ENCODE measurements at regions not wholly inside any gene's neighbourhood (a gene's known extent, or its start where the extent isn't known, plus 50 kb on each side); places are given as distances from the start of the nearest gene placed in this dataset.
"Not testable (repeated sequence)": the region's sequence is repeated elsewhere in the genome, so short reads cannot be mapped to it uniquely, and the experiment has no call there.

DNA sequence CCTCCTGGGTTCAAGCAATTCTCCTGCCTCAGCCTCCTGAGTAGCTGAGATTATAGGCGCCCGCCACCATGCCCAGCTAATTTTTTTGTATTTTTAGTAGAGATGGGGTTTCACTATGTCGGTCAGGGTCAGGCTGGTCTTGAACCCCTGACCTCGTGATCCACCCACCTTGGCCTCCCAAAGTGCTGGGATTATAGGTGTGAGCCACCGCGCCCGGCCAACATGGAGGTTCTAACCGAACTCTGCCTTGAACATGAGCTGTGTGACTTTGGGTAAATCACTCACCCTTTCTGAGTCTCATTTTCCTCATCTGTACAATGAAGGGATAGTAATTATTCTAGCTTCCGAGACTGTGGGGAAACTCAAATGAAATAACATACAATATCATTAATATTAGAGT is 133.5 kb upstream of the RFLNA start:
- DNase-seq (ENCODE audit: low read depth in 2 of 3, low spot score in 2 of 3): not testable (repeated sequence)

DNA sequence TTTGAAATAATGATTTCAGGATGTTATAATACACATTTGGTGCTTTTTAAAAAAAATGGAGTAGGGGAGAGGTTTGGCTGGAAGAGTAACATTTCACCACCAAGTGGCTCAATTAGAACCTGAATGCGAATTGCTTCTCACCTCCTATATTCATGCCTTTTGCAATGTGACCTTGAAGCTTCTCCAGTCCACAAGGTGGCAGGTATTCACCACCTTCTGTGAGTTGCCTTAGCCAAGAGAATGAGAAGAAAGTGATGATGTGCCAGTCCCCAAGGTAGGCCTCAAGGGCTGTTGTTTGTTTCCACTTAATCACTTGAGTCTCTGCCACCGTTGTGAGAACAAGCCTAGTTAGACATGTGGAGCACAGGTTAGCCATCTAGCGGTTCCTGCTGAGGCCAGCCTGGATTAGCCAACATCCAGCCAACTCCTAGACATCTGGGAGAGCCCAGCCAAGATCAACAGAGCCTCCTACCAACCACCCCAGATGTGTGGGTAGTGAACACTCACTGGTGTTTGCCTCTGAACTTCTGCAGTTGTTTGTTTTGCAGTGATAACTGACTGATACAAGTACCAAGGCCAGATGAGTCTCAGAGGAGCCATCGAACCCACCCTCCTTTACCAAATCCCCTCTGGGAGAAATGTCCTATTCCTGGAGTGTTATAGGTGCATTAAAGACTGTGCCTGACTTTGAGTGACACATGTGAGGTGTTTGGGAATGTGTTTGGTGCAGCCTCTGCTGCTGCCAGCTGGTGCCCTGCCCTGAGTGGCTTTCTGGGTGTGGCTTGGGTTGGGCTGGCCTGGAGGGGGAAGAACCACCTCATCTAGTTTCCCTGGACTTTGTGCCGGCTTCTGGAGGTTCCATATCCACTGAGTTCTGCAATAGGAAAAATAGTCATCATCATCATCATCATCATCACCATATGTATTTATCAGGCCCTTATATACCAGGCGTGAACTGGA is 132.5 kb upstream of the RFLNA start:
- no peak for DNase-seq (ENCODE audit: low read depth in 2 of 3, low spot score in 2 of 3)

DNA sequence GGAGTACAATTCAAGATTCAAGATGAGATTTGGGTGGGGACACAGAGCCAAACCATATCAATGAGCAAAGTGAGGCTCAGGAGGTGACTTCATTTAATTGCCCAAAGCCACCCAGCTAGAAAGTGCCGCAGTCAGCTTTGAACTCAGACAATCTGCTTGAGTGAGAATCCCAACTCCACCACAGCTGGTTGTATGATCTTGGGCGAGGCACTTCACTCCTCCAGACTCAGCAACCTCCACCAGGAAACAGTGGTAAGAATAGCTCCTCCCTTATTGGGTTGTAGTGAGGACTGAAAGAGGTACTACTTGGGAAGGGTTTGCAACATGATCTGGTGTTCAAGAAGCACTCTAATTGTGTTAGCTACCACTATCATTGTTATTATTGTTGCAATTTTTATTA is 129.2 kb upstream of the RFLNA start:
- DNase-seq (ENCODE audit: low read depth in 2 of 3, low spot score in 2 of 3): no peak

DNA sequence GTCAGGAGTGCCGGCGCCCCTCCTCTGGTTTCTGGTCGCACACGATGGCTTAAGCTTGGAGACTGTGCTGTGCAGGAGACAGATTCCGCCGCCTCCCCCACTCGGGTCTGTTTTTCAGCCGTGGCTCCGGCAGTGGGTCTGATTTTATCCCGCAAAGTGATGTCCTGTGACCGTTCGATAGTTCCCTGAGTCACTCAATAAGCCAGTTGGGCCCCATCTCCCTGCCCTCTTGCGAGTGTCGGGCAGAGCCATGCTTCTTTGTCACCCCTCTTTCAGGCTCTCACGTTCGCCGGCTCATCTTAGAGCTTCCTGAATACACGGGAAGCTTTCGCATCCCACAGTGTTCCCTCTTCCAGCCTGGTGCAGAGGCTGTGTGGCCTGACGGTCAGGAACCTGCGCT is 127.8 kb upstream of the RFLNA start:
- no peak for DNase-seq (ENCODE audit: low read depth in 2 of 3, low spot score in 2 of 3)

DNA sequence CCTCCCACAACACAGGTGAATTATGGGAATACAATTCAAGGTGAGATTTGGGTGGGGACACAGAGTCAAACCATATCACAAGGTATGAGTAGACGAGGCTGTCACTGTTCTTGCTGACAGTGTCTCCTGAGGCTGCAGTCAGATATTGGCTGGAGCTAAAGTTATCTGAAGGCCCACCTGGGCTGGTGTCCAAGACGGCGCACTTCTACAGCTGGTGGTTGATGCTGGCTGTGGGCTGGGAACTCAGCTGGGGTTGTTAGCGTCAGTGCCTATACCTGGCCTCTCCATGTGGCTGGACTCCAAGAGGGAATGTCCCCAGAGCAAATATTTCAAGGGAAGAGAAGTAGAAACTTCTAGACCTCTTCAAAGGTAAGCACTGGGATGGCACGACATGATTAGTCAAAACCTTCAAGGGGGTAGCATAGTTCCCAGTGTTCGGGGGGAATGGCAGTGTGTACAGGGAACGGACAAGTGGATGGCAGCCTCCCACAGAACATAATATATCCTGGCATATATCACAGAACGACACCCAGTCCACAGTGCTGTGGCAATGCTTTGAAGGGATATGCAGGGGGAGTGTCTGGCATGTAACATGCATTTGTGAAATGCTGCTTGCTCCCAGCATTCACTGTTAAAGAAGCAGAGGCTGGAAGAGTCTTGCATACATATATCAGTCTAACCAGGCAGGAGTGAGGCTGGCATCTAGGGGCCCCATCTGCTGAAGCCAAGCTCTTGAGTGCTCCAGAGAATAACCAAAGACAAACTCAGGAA is 126.7 kb upstream of the RFLNA start:
- no peak for DNase-seq (ENCODE audit: low read depth in 2 of 3, low spot score in 2 of 3)

DNA sequence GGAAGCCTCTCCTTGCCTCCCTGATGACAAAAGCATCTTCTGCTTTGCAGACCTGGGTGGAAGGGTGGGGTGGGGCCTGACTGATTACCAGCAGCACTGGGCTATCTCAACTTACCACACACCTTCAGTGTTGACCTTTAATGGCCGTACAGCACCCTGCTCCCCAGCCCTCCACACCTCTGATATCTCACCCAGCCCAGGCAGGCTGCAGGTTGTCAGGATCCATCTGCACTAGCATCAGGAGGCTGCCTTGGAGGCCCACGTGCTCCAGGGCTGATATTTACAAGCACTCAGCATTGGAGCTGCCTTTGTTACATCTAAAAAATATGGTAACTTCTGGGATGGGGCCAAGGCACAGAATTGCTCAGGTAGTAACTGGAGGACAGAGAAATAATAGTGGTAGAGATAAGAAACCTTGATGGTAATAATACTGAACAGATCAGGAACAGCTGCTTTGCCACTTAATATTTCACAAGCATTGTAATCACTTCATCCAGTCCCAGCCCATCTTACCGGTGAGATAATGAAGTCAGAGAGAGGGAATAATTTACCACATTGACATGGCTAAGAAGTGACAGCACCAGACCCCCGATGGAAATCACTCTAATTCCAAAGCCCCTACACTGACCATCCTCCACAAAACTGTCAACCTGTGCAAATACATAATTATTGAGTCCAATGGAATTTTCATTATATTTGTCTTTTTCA is 125.2 kb upstream of the RFLNA start:
- DNase-seq (ENCODE audit: low read depth in 2 of 3, low spot score in 2 of 3): no peak

DNA sequence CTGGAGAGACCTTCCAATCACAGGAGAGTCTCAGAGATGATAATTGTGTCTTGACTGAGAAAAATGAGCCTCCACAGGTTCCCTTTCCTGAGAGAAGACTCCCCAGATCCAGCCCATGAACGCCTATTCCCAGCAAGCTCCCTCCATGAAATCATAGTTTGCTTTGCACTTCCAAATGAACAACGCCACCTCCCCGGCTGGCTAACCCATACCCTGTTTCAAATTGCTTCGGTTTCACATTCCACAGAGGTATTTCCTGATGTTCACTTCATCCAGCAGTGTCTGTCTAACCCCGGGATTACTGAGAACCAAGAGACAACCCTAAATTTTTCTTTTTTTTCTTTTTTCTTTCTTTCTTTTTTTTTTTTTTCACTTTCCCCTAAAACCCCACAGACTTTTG is 124.1 kb upstream of the RFLNA start:
- DNase-seq (ENCODE audit: low read depth in 2 of 3, low spot score in 2 of 3): no peak

DNA sequence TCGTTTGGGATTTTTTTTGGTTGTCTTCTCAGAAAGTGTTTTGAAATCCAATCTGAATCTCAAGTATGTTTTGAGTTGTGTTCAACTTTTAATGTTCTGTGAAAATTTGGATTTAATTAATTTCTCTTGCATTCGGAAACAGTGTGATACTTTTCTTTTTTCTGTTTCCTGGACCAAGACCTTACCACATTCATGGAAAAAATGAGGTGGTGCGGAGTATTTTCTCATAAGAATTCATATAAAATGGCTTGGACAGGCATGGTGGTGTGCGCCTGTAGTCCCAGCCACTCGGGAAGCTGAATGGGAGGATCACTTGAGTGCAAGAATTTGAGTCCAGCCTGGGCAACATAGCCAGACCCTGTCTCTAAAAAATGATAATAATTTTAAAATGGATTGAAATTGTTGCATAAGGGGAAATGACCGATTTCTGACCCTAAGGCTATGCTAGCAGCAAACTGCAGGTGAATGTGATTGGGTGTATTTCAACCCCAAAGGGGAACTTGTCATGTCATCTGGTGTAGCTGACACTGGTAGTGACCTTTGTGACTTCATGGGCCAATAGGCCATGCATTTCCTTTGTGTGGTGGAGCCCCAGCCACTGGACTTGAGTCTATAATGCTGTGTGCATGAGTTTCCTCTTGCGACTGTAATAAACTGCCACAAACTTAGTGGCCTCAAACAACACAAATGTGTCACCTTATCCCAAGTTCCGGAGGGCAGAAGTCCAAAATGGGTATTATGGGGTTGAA is 123.5 kb upstream of the RFLNA start:
- DNase-seq (ENCODE audit: low read depth in 2 of 3, low spot score in 2 of 3): no peak

DNA sequence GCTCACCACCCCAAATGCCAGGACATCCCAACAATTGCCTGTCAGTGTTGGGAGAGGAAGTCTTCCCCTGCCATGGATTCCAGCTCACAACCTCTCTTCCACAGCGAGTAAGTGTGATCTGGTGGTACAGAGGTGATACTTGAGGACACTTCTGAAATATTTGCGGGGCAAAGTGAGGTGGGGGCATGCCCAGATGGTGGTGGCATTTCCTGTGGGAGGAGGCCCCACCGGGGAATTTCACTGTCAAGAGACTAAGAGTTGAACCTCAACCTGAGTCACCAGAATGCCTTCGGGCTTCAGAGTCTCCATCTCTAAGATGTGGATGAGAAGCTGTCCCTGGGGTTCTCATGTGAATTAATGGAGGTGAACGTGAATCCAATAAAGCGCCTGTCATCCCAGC is 122.3 kb upstream of the RFLNA start:
- no peak for DNase-seq (ENCODE audit: low read depth in 2 of 3, low spot score in 2 of 3)

DNA sequence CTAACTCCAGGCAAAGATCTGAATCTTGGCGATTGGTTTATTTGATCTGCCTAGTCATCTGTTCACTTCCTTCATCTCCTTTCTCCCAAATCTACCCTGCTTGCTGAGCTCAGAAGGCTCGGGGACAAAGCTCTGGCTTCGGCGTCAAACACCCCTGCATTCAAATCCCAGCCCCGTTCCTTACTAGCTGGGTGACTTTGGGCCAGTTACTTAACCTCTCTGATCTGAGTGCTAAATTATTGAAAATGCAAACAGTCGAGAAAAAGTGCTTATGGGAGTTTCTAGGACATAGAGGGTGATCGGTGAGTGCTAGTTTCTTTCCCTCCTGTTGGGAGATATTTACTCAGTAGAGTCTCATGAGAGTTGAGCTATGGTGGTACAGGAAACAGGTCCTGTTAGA is 121.2 kb upstream of the RFLNA start:
- DNase-seq (ENCODE audit: low read depth in 2 of 3, low spot score in 2 of 3): no peak

DNA sequence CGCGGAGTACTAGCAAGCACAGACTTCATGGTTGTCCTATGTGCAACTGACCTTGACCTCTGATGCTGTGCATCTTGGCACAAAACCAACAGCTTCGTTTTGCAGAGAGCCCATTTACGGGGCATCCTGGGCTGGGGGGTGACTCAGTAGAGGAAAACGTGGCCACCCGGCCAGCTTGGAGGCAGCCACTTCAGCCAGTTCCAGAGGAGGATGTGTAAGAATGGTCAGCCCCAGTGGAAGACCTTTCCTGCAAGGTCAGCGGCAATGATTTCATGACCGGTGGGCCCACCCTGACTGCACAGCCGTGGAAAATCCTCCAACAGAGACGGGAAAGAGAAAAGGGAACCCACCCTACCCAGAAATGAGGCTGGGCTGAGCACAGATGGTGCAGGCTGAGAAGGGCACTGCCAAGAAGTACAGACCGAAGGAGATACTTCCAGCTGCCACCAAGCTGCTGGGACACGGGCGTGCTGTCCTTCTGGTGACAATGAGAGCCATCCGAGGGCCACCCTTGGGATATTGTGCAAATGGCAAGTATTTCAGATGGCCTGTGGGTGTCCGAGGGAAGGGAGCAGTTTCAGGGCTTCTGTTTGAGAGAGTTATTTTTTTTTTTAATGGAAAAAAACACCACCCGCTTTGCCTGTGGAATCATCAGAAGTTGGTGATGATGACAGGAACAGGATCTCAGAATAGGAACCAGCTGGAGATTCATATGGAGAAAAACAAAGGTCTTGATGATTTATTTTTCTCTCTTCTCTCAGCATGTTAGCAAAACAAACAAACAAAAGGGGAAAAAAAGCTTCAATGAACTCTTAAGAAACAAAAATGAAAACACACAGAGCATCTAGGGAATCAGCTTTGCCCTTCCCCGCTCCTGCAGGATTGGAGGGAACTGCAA is 120.2 kb upstream of the RFLNA start:
- no peak for DNase-seq (ENCODE audit: low read depth in 2 of 3, low spot score in 2 of 3)

DNA sequence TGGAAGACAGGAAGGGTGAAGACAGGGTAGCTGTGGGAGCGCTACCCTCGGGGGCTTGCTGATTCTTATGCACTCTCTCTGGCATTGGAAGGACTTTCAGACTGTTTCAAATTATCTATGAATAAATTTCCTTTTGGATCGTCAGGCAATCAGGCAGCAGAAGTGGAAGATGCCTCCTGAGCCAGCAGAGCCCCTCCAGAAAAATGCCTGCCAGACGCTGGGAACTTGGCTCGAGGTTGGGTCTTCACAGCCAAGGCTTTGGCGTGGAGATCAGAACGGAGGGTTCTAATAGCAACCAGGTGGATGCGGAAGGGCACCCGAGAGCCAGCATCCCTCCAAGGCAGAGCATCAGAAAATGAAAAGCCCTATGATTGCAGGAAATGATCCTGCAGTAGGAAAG is 119.2 kb upstream of the RFLNA start:
- no peak for DNase-seq (ENCODE audit: low read depth in 2 of 3, low spot score in 2 of 3)

DNA sequence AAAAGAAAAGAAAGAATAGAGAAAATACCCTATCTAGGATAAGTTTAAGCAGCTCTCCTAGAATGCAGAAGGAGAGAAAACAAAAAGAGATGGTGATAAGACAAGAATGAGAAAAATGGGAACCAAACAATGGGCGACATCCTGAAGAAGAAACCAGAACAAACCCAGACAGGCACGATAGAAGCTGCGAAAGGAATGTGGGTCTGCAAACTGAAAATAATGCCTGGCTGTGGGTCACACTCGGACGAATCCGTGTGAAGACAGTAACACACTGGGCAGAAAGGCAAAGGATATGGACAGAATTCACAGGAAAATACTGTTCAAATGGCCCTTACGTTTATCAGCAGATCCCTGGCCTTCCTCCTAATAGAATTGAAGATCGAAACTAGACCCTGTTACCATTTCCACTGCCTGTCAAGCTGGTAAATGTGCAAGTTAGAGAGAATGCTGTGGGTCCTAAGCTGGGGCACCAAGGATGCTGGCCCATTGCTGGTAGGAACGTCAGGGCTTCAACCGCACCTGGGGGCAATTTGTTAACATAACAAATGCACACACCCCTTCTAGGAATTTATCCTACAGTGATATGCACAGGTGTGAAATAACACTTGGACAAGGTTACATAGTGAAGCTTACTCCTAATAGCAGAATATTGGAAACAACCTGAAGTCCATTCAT is 117.5 kb upstream of the RFLNA start:
- DNase-seq (ENCODE audit: low read depth in 2 of 3, low spot score in 2 of 3): no peak

DNA sequence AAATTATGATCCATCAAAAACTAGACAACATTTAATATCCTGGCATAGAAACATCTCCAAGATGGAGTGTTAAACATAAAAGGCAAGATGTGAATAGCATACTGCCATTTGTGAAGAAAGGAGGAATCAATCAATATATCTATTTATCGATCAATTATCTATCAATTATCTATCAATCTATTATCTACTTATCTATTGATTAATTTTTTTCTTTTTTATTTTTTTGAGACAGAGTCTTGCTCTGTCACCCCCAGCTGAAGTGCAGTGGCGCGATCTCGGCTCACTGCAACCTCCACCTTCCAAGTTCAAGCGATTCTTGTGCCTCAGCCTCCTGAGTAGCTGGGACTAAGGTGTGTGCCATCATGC is 117.0 kb upstream of the RFLNA start:
- no peak for DNase-seq (ENCODE audit: low read depth in 2 of 3, low spot score in 2 of 3)

DNA sequence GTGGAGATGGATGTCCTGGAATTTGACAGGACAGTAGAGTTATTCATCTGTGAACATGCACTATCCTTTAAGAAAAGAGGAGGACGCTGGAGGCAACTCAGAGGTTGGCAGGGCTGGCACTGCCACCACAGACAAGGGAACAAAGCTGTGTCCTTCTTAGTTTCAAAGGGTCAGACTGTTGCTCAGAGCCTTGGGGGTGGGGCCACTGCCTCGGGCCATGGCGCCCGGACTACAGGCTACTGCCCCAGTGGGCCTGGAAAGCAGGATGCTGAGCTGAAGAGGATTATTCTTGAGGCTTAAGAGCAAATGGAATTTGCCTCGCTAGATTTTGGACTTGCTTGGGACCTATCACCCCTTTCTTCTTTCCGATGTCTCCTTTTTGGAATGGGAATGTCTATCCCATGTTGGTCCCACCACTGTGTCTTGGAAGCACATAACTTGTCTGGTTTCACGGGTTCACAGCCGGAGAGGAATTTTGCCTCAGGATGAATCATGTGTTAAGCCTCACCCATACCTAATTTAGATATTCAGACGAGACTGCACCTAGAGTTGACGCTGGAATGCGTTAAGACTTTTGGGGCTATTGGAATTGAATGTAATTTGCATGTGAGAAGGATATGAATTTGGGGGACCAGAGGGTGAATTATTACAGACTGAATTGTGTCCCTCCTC is 114.8 kb upstream of the RFLNA start:
- no peak for DNase-seq (ENCODE audit: low read depth in 2 of 3, low spot score in 2 of 3)

DNA sequence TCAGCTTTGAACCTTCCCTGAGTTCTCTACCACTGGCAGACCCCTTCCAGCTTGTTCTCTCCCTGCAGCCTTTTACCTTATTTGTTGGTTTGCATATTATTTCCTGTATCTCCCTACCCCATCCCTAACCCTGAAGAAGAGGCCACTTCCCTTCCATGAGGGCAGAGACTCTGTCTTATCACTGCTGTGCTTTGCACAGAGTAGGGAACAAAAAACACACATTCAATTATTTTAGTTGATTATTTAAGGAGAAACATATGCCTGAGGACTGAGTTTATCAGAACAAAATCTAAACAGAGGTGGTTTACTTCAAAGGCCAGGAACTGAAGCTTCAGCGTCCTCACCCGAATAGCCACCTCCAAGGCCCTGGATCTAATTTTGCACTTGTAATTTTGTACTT is 111.7 kb upstream of the RFLNA start:
- DNase-seq (ENCODE audit: low read depth in 2 of 3, low spot score in 2 of 3): no peak

DNA sequence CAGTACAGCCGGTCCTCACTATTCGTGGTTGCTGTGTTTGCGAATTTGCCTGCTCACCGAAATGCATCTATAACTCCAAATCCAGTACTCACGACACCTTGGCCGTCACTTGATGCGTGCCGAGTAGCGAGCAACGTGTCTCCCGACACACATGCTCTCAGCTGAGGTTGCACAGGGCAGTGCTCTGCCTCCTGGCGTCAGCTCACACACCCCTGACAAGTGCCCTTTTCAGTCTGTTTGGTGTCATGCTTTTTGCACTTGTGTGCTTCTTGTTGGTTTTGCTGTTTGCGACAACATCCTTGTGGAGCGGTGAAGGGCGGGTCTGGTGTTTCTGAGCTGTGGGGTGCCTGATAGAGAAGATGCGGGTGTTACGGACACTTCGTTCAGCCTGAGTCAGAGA is 110.4 kb upstream of the RFLNA start:
- DNase-seq (ENCODE audit: low read depth in 2 of 3, low spot score in 2 of 3): no peak

DNA sequence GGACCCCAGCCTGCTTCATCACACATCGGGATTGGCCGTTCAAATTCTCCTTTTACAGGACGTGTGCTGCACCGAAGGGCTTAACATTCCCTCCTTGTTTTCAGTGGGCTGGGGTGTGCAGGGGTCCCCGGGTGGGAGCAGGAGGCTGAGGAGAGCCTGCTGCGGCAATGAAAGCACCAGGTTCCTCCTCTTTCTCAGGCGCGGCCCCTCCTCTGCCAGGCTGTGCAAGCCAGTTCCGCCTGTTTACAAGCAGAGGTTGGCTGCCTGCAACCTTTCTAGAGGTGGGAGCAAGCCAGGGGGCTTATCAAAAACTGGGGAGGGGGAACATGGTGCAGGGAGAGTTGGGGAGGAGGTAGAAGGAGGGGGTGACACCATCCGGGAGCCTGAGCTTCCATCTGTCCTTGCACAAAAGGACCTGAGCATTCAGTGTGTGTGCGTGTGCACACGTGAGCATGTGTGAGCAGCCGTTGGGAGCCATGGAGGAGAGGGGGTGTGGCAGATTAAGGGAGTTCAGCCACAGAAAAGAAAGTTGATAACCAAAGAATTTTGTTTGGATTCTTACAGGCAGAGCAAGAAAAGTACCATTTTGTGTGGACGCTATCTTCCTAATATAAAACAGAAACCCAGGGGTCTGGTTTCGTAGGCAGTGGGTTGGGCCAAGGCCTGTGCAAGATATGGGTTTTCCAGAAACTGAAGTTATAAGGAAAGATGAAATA is 108.8 kb upstream of the RFLNA start:
- DNase-seq (ENCODE audit: low read depth in 2 of 3, low spot score in 2 of 3): no peak
